Astrocyte of the cerebellum (primary cell): ENCODE measurements at regions not wholly inside any gene's neighbourhood (a gene's known extent, or its start where the extent isn't known, plus 50 kb on each side); places are given as distances from the start of the nearest gene placed in this dataset.

Experiments used
- DNase-seq: peaks from one replicate; pipeline ENCODE4 v3.0.0-alpha.2; 2011; ENCODE audit warnings: low read depth
- H3K4me3 ChIP-seq: 2 replicates; pipeline ENCODE4 v1.5.1; 2011; ENCODE audit warnings: mild to moderate bottlenecking, low read depth, low read length, moderate library complexity
- in situ Hi-C: cut with HindIII; loops from 2 replicates; pipeline ENCODE4 v1.10.0; 2017; ENCODE audit warnings: low sequenced_read_pairs
- TF ChIP-seq, protein P1 (sequence below): IDR thresholded peaks from 2 replicates; pipeline ENCODE4 v1.5.1; 2012; ENCODE audit warnings: low read length, low read depth, moderate library complexity, mild to moderate bottlenecking; ENCODE audit errors: missing control alignments

DNA sequence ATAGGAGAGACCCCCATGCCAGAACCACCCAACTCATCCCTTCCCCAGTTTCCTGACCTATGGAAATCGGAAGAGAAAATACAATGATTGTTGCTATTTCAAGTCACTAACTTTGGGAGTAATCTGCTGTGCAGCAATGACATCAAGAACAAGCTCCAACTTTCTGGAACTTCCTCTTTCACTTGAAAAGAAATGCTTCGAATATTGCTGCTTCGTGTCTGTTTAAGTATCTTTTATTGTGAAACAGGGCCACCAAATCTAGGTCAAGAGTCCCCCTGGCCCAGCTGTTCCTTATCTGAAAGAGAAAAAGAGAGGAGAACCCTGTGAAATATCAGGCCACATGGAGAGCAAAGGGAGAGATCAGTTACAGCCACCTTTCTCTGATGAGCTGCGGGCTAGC lies 59.4 kb upstream of the DNAH5 start:
- DNase-seq = no peak
- in situ Hi-C loops = no loop called here

DNA sequence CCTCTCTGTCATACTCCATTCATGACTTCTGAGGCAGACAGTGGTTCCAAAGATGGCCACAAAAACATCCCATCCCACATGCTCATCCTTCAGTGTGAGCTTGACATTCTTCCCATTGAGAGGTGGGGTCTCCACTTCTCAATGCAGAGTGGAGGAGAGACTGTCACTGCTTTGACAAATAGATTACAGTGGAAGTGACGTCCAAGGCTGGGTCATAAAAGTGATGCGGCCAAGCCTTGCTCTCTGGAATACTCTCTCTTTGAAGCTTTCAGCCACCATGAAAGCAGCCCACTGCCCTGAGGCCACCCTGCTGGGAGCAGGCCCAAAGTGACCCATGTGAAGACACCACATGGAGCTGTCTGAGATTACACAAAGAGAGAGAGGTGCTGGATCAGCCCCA lies 59.0 kb upstream of the DNAH5 start:
- in situ Hi-C loops = no loop called here
- no peak overlapping the region for H3K4me3 ChIP-seq
- DNase-seq = no peak
- TF ChIP-seq, protein P1, sequence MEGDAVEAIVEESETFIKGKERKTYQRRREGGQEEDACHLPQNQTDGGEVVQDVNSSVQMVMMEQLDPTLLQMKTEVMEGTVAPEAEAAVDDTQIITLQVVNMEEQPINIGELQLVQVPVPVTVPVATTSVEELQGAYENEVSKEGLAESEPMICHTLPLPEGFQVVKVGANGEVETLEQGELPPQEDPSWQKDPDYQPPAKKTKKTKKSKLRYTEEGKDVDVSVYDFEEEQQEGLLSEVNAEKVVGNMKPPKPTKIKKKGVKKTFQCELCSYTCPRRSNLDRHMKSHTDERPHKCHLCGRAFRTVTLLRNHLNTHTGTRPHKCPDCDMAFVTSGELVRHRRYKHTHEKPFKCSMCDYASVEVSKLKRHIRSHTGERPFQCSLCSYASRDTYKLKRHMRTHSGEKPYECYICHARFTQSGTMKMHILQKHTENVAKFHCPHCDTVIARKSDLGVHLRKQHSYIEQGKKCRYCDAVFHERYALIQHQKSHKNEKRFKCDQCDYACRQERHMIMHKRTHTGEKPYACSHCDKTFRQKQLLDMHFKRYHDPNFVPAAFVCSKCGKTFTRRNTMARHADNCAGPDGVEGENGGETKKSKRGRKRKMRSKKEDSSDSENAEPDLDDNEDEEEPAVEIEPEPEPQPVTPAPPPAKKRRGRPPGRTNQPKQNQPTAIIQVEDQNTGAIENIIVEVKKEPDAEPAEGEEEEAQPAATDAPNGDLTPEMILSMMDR = no peak

More for the DNA sequence above, 59.4 kb upstream of the DNAH5 start:
- TF ChIP-seq, protein P1 = no peak
- H3K4me3 ChIP-seq = no peak overlapping the region

DNA sequence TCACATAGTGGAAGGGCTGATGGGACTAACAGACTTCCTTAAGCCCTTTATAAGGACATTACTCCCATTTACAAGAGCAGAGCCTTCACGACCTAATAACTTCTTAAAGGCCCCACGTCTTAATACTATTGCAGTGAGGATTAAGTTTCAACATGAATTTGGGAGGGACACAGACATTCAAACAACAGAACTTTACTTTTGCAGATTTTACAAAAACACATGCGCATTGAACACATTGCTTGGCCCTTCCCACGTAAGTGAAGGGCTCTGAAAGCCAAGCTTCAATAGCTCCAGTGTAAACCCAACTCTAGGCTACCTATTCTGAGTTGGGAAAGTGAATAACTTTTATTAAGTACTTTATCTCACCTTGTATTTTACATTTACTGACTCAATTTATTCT lies 53.8 kb upstream of the DNAH5 start:
- no peak for DNase-seq
- in situ Hi-C loops = loop anchor here (25.0 kb wide), 3 partner anchors 114 to 639 kb away; no protein-coding TSS in a partner anchor
- TF ChIP-seq, protein P1 = no peak
- H3K4me3 ChIP-seq = no peak overlapping the region

DNA sequence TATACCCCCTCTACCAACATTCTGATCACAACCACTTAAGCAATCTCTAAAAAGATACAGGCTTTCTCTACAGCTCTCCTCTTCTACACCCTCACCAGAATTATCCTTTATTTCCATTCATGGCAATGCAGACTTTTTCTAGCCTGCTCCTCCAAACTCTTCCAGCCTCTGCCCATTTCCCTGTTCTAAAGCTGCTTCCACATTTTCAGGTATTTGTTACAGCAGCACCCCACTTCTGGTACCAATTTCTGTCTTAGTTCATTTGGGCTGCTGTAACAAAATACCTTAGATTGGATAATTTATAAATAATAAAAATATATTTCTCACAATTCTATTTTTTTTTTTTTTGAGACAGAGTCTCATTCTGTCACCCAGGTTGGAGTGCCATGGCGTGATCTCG lies 53.0 kb upstream of the DNAH5 start:
- no peak for DNase-seq
- in situ Hi-C loops = loop anchor here (25.0 kb wide), 3 partner anchors 115 to 640 kb away; no protein-coding TSS in a partner anchor
- TF ChIP-seq, protein P1 = no peak
- no peak overlapping the region for H3K4me3 ChIP-seq

DNA sequence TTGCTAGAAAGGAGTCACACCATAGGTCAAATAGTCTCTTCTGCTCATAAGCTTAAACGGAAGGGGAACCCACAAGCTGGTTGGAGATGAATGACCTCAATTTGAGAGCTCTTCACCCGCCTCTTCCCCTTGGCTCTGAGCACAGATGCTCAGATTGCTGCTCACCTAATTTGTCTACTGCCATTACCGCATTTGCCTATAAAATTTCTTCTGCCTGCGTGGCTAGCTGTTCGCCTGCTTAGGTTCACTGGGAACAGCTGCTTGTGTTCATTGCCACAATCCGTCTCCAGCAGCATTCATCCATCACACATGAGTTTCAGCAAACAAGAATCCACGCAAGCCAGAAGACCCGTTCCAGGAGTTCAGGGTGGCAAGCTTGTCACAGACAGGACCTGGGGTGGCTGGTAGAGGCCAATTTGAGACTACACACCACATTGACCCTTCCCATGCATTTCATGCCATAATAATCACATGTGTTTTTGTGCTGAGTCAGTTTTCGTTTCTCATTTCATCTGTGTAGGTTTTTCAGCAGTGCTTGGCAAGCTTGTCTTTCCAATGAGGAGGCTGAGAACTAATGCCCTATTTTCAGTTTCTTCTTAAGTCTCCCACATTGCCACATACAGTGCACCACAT lies 50.2 kb upstream of the DNAH5 start:
- no peak overlapping the region for H3K4me3 ChIP-seq
- TF ChIP-seq, protein P1 = no peak
- DNase-seq = no peak
- in situ Hi-C loops = loop anchor here (5.0 to 25.0 kb wide), 4 partner anchors 118 to 643 kb away; no protein-coding TSS in a partner anchor
